ENCODE measurements at regions not wholly inside any gene's neighbourhood (a gene's known extent, or its start where the extent isn't known, plus 50 kb on each side); places are given as distances from the start of the nearest gene placed in this dataset.

GRCh38 chr5:171649075-171649401 lies 136.6 kb upstream of the SMIM23 start:
- TF ChIP-seq, protein P1, sequence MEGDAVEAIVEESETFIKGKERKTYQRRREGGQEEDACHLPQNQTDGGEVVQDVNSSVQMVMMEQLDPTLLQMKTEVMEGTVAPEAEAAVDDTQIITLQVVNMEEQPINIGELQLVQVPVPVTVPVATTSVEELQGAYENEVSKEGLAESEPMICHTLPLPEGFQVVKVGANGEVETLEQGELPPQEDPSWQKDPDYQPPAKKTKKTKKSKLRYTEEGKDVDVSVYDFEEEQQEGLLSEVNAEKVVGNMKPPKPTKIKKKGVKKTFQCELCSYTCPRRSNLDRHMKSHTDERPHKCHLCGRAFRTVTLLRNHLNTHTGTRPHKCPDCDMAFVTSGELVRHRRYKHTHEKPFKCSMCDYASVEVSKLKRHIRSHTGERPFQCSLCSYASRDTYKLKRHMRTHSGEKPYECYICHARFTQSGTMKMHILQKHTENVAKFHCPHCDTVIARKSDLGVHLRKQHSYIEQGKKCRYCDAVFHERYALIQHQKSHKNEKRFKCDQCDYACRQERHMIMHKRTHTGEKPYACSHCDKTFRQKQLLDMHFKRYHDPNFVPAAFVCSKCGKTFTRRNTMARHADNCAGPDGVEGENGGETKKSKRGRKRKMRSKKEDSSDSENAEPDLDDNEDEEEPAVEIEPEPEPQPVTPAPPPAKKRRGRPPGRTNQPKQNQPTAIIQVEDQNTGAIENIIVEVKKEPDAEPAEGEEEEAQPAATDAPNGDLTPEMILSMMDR (IDR thresholded peaks at IDR 0.05) = no peak
- TF ChIP-seq POLR2A (IDR thresholded peaks at IDR 0.05) = no peak

All from right lobe of liver (tissue), 4 donors.